HEK293 (cell line): ENCODE measurements at regions not wholly inside any gene's neighbourhood (a gene's known extent, or its start where the extent isn't known, plus 50 kb on each side); places are given as distances from the start of the nearest gene placed in this dataset.

ENCODE experiments used
- CTCF ChIA-PET: fragments of 350-600 bp; formaldehyde crosslinking; extraction: SDS; loops from one replicate; lab custom pipeline; 2021; ENCODE audit warnings: antibody characterized with exemption; lab: Yijun Ruan, JAX
- POLR2A ChIA-PET: fragments of 300-600 bp; formaldehyde crosslinking; extraction: SDS; loops from one replicate; lab custom pipeline; 2020; ENCODE audit warnings: antibody characterized with exemption, inconsistent platforms; lab: Yijun Ruan, JAX
- H3K27ac ChIP-seq: fragments of 200-500 bp; sonication (Bioruptor generic); 2 replicates; pipeline ENCODE4 v1.5.1; 2014; ENCODE audit warnings: low read depth, low read length, control low read depth, inconsistent platforms; ENCODE audit errors: extremely low read depth
- H3K36me3 ChIP-seq, 2 experiments: fragments of 200-500 bp in 1 of 2; sonication (Bioruptor generic) in 1 of 2; 1 replicate in 1 of 2; 2 replicates in 1 of 2; pipeline ENCODE4 v1.5.1; 2014 to 2017; ENCODE audit warnings: inconsistent platforms in 2 of 2, low read length in 2 of 2; ENCODE audit not compliant: control insufficient read depth in 2 of 2, insufficient read depth in 1 of 2
- H3K4me1 ChIP-seq: fragments of 200-500 bp; sonication (Bioruptor generic); 2 replicates; pipeline ENCODE4 v1.5.1; 2014; ENCODE audit warnings: mild to moderate bottlenecking, low read length, inconsistent platforms; ENCODE audit not compliant: control insufficient read depth, insufficient read depth
- H3K4me3 ChIP-seq: 2 replicates; pipeline ENCODE4 v1.5.1; 2011; ENCODE audit warnings: low read depth, mild to moderate bottlenecking, control low read depth, low read length, moderate library complexity
- H3K9me3 ChIP-seq: fragments of 200-500 bp; sonication (Bioruptor generic); 2 replicates; pipeline ENCODE4 v1.5.1; 2014; ENCODE audit warnings: low read depth, low read length, inconsistent platforms; ENCODE audit not compliant: control insufficient read depth, insufficient read depth
- GLIS1 ChIP-seq: fragments of 450-650 bp; formaldehyde crosslinking; IDR thresholded peaks from 2 replicates; pipeline ENCODE4 v1.5.1; 2016; ENCODE audit warnings: missing biosample characterization, missing genetic modification characterization
- REPIN1 ChIP-seq: fragments of 450-650 bp; formaldehyde crosslinking; IDR thresholded peaks from 2 replicates; pipeline ENCODE4 v1.5.1; 2017; ENCODE audit warnings: missing biosample characterization, missing genetic modification characterization, low read depth
- SALL2 ChIP-seq: fragments of 450-650 bp; formaldehyde crosslinking; IDR thresholded peaks from 2 replicates; pipeline ENCODE4 v1.5.0; 2017; ENCODE audit warnings: missing biosample characterization, mild to moderate bottlenecking, missing genetic modification characterization, borderline replicate concordance
- ZBTB17 ChIP-seq: fragments of 450-650 bp; formaldehyde crosslinking; IDR thresholded peaks from 2 replicates; pipeline ENCODE4 v1.5.1; 2016; ENCODE audit warnings: missing biosample characterization, missing genetic modification characterization
- ZNF366 ChIP-seq: fragments of 450-650 bp; formaldehyde crosslinking; conservative IDR thresholded peaks from 2 replicates; pipeline ENCODE4 v1.5.1; 2016; ENCODE audit warnings: missing biosample characterization, missing genetic modification characterization
- ZNF433 ChIP-seq: fragments of 450-650 bp; formaldehyde crosslinking; IDR thresholded peaks from 2 replicates; pipeline ENCODE4 v1.5.1; 2016; ENCODE audit warnings: missing biosample characterization, missing genetic modification characterization, low read depth
- ZNF521 ChIP-seq: fragments of 450-650 bp; formaldehyde crosslinking; IDR thresholded peaks from 2 replicates; pipeline ENCODE4 v1.5.1; 2017; ENCODE audit warnings: missing biosample characterization, mild to moderate bottlenecking, missing genetic modification characterization
- ZNF580 ChIP-seq: fragments of 450-650 bp; formaldehyde crosslinking; IDR thresholded peaks from 2 replicates; pipeline ENCODE4 v1.5.1; 2016; ENCODE audit warnings: missing biosample characterization, missing genetic modification characterization
- ZNF645 ChIP-seq: fragments of 450-650 bp; formaldehyde crosslinking; IDR thresholded peaks from 2 replicates; pipeline ENCODE4; 2016; ENCODE audit warnings: missing biosample characterization, missing genetic modification characterization
- ZNF785 ChIP-seq: fragments of 450-650 bp; formaldehyde crosslinking; IDR thresholded peaks from 2 replicates; pipeline ENCODE4 v1.5.1; 2016; ENCODE audit warnings: missing biosample characterization, missing genetic modification characterization
- ZNF792 ChIP-seq: fragments of 450-650 bp; formaldehyde crosslinking; IDR thresholded peaks from 2 replicates; pipeline ENCODE4 v1.5.1; 2016; ENCODE audit warnings: missing biosample characterization, missing genetic modification characterization
- TF ChIP-seq, protein P1 (sequence below): fragments of 450-650 bp; formaldehyde crosslinking; IDR thresholded peaks from 2 replicates; pipeline ENCODE4 v1.5.0; 2017; ENCODE audit warnings: missing biosample characterization, missing genetic modification characterization, borderline replicate concordance
- TF ChIP-seq, protein P2 (sequence below): fragments of 450-650 bp; formaldehyde crosslinking; IDR thresholded peaks from 2 replicates; pipeline ENCODE4 v1.5.1; 2016; ENCODE audit warnings: missing biosample characterization, missing genetic modification characterization
- TF ChIP-seq, protein P3 (sequence below): fragments of 450-650 bp; formaldehyde crosslinking; IDR thresholded peaks from 2 replicates; pipeline ENCODE4 v1.5.1; 2016; ENCODE audit warnings: missing biosample characterization, missing genetic modification characterization

- H3K4me1 ChIP-seq = no peaks in the 10 kb centered on the region
- ChIA-PET POLR2A (no interaction called here), CTCF (interaction anchor here (0.7 to 0.8 kb wide), 2 partner anchors 13 to 24 kb away, joined by 3 read pairs; no protein-coding TSS in a partner anchor)
- H3K27ac ChIP-seq = no peak overlapping the region
- TF ChIP-seq ZNF785 (tag by site-specific recombination) (no peak), ZNF792 (tag by site-specific recombination) (no peak)
- TF ChIP-seq, protein P1, sequence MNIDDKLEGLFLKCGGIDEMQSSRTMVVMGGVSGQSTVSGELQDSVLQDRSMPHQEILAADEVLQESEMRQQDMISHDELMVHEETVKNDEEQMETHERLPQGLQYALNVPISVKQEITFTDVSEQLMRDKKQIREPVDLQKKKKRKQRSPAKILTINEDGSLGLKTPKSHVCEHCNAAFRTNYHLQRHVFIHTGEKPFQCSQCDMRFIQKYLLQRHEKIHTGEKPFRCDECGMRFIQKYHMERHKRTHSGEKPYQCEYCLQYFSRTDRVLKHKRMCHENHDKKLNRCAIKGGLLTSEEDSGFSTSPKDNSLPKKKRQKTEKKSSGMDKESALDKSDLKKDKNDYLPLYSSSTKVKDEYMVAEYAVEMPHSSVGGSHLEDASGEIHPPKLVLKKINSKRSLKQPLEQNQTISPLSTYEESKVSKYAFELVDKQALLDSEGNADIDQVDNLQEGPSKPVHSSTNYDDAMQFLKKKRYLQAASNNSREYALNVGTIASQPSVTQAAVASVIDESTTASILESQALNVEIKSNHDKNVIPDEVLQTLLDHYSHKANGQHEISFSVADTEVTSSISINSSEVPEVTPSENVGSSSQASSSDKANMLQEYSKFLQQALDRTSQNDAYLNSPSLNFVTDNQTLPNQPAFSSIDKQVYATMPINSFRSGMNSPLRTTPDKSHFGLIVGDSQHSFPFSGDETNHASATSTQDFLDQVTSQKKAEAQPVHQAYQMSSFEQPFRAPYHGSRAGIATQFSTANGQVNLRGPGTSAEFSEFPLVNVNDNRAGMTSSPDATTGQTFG (tag by site-specific recombination) = no peak
- H3K36me3 ChIP-seq = no peaks in the 10 kb centered on the region
- H3K4me3 ChIP-seq = no peak overlapping the region
- no peaks in the 10 kb centered on the region for H3K9me3 ChIP-seq
These were observed 212.5 kb upstream of the RTL1 start for GRCh38 chr14:101116065-101116464.

- H3K4me1 ChIP-seq = no peaks in the 10 kb centered on the region
- POLR2A ChIA-PET = no interaction called here
- no peaks in the 10 kb centered on the region for H3K9me3 ChIP-seq
- CTCF ChIA-PET = interaction anchor here (0.8 kb wide), 1 partner anchor 24 kb away, joined by 3 read pairs; no protein-coding TSS in a partner anchor
- H3K36me3 ChIP-seq = no peaks in the 10 kb centered on the region
- H3K27ac ChIP-seq = no peak overlapping the region
- TF ChIP-seq GLIS1 (tag by site-specific recombination) (no peak), ZNF580 (tag by site-specific recombination) (no peak), SALL2 (tag by site-specific recombination) (no peak), ZNF521 (tag by site-specific recombination) (no peak), ZNF433 (tag by site-specific recombination) (no peak), ZNF645 (tag by site-specific recombination) (no peak), REPIN1 (tag by site-specific recombination) (no peak)
- no peak overlapping the region for H3K4me3 ChIP-seq
These were observed 213.1 kb upstream of the RTL1 start for GRCh38 chr14:101116486-101117130.

- Histone ChIP-seq H3K9me3 (no peaks in the 10 kb centered on the region), H3K36me3 (no peaks in the 10 kb centered on the region), H3K4me1 (no peaks in the 10 kb centered on the region), H3K27ac (no peak overlapping the region), H3K4me3 (no peak overlapping the region)
- TF ChIP-seq ZNF366 (tag by site-specific recombination) = peak; percentile 92
- 0 out of 2 replicates have a peak, but pooled peaks have one; percentile 31 for TF ChIP-seq SALL2 (tag by site-specific recombination)
- TF ChIP-seq, protein P2, sequence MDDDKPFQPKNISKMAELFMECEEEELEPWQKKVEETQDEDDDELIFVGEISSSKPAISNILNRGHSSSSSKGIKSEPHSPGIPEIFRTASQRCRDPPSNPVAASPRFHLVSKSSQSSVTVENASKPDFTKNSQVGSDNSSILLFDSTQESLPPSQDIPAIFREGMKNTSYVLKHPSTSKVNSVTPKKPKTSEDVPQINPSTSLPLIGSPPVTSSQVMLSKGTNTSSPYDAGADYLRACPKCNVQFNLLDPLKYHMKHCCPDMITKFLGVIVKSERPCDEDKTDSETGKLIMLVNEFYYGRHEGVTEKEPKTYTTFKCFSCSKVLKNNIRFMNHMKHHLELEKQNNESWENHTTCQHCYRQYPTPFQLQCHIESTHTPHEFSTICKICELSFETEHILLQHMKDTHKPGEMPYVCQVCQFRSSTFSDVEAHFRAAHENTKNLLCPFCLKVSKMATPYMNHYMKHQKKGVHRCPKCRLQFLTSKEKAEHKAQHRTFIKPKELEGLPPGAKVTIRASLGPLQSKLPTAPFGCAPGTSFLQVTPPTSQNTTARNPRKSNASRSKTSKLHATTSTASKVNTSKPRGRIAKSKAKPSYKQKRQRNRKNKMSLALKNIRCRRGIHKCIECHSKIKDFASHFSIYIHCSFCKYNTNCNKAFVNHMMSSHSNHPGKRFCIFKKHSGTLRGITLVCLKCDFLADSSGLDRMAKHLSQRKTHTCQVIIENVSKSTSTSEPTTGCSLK (tag by site-specific recombination) = 0 out of 2 replicates have a peak, but pooled peaks have one; percentile 35
- peak; percentile 84 for TF ChIP-seq ZBTB17 (tag by site-specific recombination)
- TF ChIP-seq, protein P3, sequence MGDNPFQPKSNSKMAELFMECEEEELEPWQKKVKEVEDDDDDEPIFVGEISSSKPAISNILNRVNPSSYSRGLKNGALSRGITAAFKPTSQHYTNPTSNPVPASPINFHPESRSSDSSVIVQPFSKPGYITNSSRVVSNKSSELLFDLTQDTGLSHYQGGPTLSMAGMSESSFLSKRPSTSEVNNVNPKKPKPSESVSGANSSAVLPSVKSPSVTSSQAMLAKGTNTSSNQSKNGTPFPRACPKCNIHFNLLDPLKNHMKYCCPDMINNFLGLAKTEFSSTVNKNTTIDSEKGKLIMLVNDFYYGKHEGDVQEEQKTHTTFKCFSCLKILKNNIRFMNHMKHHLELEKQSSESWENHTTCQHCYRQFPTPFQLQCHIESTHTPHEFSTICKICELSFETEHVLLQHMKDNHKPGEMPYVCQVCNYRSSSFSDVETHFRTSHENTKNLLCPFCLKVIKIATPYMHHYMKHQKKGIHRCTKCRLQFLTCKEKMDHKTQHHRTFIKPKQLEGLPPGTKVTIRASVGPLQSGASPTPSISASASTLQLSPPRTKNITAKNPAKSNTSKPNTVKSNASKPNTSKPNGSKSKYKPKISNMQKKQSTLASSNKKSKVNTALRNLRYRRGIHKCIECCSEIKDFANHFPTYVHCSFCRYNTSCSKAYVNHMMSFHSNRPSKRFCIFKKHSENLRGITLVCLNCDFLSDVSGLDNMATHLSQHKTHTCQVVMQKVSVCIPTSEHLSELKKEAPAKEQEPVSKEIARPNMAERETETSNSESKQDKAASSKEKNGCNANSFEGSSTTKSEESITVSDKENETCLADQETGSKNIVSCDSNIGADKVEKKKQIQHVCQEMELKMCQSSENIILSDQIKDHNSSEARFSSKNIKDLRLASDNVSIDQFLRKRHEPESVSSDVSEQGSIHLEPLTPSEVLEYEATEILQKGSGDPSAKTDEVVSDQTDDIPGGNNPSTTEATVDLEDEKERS (tag by site-specific recombination) = no peak
- ChIA-PET CTCF (no interaction called here), POLR2A (no interaction called here)
These were observed 214.0 kb upstream of the RTL1 start for GRCh38 chr14:101117543-101117942.
